COR-L47 (cell line): ENCODE measurements at regions not wholly inside any gene's neighbourhood (a gene's known extent, or its start where the extent isn't known, plus 50 kb on each side); places are given as distances from the start of the nearest gene placed in this dataset.
"Not testable (repeated sequence)": the region's sequence is repeated elsewhere in the genome, so short reads cannot be mapped to it uniquely, and the experiment has no call there.

Source experiments
- DNase-seq: peaks from one replicate; lab custom pipeline; 2025; lab: John Stamatoyannopoulos, UW

DNA sequence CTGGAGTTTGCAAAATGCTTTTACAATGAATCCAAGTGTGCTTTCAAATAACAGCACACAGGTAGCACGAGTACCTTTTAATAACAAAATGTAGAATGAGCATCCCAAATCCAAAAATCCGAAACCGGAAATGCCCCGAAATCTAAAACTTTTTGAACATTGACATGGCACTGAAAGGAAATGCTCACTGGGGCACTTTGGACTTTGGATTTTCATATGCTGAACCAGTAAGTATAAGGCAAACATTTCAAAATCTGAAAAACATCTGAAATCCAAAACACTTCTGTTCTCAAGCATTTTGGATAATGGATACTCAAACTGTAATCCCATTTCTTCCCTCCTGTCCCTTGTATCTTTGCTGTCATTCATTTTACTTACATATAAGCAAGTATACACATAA is 50.1 kb downstream of the GCNT4 start:
- no peak for DNase-seq

GRCh38 chr5:74995926-74996325 is 56.4 kb downstream of the GCNT4 start:
- DNase-seq: no peak

DNA sequence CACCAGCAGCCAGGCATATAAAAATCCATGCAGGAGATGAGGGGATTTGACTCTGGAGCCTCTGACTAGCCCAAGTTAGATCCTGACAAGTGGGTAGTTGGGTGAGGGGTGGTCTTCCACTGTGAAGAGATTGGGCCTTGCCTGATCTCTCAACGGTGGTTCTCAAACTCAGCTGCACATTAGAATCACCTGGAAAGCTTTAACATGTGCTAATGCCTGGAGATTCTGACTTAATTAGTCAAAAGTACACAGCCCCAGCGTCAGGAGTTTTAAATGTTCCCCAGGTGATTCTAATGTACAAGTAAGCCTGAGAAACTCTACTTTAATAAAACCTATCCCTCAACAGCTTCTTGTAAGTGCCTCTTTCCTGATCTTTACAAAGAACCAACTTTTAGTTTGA is 57.5 kb downstream of the GCNT4 start:
- no peak for DNase-seq

GRCh38 chr5:74993743-74994142 is 58.6 kb downstream of the GCNT4 start:
- DNase-seq: no peak

- DNase-seq: no peak
Observed at GRCh38 chr5:74992791-74993190, 59.6 kb downstream of the GCNT4 start.

DNA sequence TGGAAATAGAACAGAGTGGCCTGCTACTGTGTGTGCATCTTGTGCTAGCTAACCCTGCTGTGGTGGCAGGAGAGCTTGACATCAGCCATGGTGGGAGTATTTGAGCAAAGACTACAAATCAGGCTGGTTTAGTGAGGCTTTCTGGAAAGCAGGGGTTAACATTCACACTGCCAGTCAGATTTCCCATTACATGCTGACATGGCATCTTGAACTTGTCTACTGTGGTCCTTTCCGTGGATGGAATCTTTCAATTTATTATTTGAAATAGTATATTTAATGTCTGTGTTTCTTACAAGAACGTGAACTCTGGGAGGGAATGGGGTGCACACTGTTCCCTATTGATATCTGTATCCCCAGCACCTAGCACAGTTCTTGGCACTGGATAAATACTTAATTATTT is 60.8 kb downstream of the GCNT4 start:
- no peak for DNase-seq

- no peak for DNase-seq
Observed at GRCh38 chr5:74990194-74990593, 62.2 kb downstream of the GCNT4 start.

- no peak for DNase-seq
Observed at GRCh38 chr5:74988273-74988983, 63.9 kb downstream of the GCNT4 start.

GRCh38 chr5:74978345-74978744 is 74.0 kb downstream of the GCNT4 start:
- DNase-seq: no peak

DNA sequence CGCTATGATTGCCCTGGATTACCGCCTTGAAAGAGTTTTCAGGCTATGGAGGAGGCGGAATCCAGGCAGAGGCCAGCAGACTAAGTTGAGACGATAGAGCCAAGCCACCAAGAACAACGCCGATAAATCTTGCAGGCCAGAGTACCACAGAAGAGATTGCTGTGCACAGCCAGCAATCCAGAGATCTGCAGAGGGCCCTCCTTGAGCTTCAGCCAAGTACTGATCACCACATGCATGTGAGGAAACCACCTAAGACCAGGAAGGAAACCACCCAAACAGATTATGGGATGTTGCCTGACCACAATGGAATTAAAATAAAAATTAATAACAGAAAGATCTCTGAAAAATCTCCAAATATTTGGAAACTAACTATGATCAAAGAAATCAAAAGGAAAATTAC is 74.9 kb downstream of the GCNT4 start:
- DNase-seq: no peak

DNA sequence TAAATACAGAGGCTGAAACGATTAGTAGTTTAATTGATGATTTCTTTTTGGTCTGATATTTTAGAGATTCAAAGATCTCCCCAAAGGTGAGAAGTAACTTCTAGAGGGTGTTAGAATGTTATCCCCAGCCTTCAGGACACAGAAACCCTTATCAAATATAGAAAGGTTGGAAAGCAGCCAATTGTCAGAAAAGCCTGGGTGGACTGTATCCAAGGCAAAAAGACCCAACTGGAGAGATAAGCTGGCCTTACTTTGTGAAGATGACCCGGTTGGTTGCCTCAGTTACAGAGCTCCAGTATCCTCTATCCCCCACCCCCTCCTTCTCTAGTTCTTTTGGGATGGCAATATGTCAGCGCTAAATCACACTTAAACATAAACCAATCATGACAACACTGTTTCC is 75.7 kb downstream of the GCNT4 start:
- DNase-seq: no peak

DNA sequence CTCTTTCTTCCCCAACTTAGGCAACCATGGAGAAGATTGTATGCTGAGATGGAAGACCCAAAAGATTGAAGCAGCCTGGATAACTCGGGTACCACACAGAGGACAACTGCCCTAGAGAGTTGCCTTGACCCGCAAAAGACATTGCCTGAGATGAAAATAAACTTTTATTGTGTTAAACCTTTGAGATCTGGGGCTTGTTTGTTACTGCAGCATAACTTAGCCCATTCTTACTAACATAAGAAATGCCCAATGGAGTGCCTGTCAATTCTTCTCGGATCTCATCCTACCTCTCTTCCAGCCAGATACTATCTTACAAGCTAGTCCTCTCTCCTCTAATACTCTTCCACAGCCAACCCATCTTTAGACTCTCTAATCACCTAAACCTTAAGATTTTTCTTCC is 76.8 kb downstream of the GCNT4 start:
- no peak for DNase-seq

GRCh38 chr5:74974451-74975091 is 77.8 kb downstream of the GCNT4 start:
- DNase-seq: no peak

DNA sequence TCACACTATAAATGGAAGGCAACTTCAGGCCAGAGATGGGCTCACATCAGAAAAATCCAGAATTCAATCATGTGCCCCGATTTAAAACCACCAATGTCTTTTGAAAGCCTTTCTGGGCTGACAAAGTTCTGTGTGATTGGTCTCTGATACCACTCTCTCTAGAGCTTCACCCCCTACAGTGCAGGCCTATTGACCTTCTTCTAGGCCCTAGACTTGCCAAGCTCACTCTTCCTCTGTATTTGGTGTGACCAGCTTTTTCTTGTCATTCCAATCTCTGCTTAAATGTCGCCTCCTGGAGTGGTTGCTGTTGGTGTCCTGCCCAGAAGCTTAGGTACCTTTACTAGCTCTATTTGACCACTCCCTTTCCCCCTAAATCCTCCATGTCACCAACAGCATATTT is 78.7 kb downstream of the GCNT4 start:
- no peak for DNase-seq

GRCh38 chr5:74971947-74972460 is 80.4 kb downstream of the GCNT4 start:
- no peak for DNase-seq

DNA sequence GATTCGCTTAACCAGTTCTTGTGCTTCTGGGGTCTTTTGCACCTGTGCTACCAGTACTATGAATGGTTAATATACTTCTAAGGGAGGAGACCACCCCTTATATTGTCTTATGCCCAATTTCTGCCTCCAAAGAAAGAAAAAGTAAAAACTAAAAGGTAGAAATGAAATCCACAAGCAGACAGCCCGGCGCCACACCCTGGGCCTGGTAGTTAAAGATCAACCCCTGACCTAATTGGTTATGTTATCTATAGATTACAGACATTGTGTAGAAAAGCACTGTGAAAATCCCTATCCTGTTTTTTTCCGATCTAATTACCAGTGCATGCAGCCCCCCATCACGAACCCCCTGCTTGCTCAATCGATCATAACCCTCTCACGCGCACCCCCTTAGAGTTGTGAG is 81.5 kb downstream of the GCNT4 start:
- DNase-seq: not testable (repeated sequence)

DNA sequence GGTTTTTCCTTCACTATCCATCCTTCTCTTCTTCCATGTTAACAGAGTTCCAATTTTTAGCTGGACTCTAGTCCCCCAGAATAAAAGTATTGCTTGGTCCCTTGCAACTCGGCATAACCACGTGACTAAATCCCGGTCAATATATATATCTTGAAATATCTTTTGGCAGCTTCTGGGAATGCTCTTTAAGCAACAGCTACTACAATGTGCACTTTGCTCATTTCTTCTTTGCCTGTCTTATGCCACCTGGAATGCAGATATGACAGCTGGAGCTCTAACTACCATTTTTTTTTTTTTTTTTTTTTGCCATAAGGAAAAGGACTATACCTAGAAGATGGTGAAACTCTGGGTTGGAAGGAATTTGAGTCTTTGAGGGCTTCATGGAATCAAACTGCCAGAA is 82.6 kb downstream of the GCNT4 start:
- DNase-seq: no peak

DNA sequence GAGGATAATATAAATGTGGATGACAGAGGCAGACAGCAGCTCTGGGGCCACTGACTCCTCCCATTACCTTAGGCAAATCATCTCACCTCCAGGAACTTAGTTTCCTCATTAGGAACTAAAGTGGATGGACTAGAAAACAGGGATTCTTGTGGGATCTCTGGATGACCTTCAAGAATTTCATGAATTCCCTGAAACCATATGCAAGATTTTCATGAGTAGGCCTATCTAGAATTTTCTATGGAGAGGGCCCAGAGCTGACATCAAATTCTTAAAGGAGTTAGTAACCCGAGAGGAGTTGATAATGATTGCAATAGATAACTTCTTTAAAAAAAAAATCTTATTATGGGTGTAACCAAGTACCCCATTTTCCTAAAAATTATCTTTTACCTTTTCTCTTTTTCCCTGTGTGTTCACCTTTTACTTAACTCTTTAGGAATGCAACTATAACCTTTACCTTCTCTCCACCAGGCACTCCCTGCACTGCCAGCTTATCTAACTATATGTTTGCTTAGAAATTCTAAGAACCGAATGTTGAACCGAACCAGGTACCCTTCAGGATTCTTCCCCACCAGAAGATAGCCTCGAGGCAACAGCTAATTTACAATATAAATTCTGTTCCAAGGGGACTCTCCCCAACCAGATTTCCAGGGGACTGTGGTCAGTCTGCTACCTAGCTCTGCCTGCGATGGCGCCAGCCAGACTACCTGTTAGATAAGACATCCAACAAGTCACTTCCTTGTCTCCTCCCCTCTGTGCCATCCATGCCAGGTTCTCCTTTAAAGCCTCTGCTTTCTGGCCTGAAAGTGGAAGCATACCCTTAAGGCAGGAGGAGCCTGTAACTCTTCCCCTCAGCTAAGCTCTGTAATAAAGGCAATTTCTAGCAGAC is 86.0 kb downstream of the GCNT4 start:
- no peak for DNase-seq

GRCh38 chr5:74963407-74963806 is 89.0 kb downstream of the GCNT4 start:
- no peak for DNase-seq

DNA sequence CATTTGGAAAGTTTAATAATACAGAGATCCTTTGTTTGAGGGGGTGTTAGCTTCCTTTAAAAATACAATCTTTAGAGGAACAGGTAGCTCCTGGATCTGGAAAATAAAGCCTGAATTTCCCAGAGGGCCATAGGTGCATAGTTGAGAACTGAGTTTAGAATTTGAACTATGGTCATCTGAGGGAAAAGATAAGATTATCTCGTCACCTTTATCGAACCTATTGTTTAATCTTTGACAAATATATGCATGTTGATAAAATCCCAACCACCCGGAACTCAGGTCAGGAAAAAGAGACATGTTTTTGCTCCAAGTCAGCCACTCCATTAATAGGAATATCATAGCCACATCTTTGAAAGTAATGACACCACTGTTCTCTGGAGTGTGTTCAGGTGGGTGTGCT is 91.7 kb upstream of the FAM169A start:
- no peak for DNase-seq

DNA sequence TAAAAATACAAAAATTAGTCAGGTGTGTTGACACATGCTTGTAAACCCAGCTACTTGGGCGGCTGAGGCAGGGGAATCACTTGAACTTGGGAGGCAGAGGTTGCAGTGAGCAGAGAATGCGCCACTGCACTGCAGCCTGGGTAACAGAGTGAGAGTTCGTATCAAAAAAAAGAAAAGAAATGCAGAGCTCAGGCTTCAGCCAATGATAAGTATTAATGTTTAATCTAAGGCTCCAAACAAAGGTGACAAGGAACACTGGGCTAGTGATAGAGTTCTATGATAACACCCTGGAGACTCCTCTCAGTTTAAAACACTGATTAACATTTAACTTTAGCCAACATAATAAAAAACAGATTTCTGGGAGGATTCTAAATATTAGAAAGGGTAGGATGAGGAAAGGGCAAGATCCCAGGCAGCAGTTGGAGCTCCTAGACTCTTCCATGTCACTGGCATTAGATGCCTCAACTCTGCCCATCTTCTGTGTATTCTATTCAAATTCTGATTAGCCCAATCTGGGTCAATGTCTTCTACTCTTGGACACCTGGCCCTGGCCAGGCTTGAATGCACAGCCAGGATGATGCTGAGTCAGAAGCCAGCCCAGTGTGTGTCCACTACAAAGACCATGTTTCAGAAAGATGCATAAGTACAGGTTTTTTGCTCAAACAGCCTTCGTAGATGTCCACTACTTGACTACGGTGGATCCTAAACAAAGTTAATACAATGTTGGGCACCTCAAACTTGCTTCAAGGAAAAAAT is 91.0 kb upstream of the FAM169A start:
- no peak for DNase-seq

DNA sequence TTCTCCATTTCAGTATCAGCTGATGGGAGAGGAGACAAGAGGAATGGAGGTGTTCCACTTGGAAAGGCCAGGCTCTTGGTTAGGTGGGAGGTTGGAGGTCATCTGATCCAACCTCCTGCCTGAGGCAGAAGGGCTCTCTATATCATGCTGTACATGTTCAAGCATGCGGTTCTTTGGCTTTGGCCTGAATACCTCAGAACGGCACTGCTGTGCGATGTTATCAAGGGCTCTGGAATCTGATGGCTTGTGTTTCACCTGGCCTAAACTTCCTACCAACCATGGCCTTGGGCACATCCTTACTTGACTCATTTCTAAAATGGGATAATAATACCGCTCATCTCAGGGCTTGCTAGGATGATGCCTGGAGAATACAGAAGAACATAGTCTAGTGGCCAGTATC is 90.1 kb upstream of the FAM169A start:
- no peak for DNase-seq
